Spleen (tissue), 7 donors: ENCODE measurements at regions not wholly inside any gene's neighbourhood (a gene's known extent, or its start where the extent isn't known, plus 50 kb on each side); places are given as distances from the start of the nearest gene placed in this dataset.

Experiments used
- POLR2AphosphoS5 ChIP-seq, 3 donors: sonication (generic); formaldehyde crosslinking; IDR thresholded peaks; one replicate each; pipeline ENCODE4 v1.5.1; 2017; ENCODE audit warnings: antibody characterized with exemption in 3 of 3
- TF ChIP-seq, protein P1 (sequence below), 11 experiments: fragments of 200-600 bp in 7 of 11; fragments of 450-650 bp in 4 of 11; sonication (generic) in 4 of 11; IDR thresholded peaks in 8 of 11; conservative IDR thresholded peaks in 3 of 11; 1 replicate in 7 of 11; 2 replicates in 4 of 11; pipeline versions ENCODE4 v1.4.0 to v1.8.0; 2016 to 2021; ENCODE audit warnings: antibody characterized with exemption in 11 of 11, inconsistent platforms in 4 of 11, mild to moderate bottlenecking in 1 of 11
- donor health status: DM: no; HTN: no; CAD: no; lungs with moderate emphysema.
- donor health status: DM: no; HTN: no; CAD: no.
- donor health status: DM: no; HTN: no; CAD: no.

DNA sequence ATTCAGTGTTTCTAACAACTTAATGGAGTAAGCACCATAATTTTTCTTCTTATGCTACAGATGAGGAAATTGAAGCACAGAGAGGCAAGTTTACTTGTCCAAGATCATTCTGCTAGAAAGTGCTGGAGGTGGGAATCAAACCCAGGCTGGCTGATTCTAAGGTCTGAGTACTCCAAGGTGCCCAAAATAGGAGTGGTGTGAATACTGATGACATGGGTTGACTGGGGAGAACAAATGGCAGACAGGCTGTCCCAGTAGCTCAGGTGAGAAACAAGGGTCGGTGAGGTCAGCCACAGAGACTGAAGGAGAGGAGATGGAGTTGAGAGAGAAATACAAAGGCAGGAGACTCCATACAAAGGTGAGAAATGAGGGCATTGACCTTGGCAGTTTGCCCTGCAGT, 144.5 kb upstream of the EGFLAM start:
- TF ChIP-seq POLR2AphosphoS5 (IDR thresholded peaks at IDR 0.05): no peak
- TF ChIP-seq, protein P1, sequence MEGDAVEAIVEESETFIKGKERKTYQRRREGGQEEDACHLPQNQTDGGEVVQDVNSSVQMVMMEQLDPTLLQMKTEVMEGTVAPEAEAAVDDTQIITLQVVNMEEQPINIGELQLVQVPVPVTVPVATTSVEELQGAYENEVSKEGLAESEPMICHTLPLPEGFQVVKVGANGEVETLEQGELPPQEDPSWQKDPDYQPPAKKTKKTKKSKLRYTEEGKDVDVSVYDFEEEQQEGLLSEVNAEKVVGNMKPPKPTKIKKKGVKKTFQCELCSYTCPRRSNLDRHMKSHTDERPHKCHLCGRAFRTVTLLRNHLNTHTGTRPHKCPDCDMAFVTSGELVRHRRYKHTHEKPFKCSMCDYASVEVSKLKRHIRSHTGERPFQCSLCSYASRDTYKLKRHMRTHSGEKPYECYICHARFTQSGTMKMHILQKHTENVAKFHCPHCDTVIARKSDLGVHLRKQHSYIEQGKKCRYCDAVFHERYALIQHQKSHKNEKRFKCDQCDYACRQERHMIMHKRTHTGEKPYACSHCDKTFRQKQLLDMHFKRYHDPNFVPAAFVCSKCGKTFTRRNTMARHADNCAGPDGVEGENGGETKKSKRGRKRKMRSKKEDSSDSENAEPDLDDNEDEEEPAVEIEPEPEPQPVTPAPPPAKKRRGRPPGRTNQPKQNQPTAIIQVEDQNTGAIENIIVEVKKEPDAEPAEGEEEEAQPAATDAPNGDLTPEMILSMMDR (IDR thresholded peaks at IDR 0.05 in 8 of 11, conservative IDR thresholded peaks at IDR 0.05 in 3 of 11): no peak
